ENCODE measurements at regions not wholly inside any gene's neighbourhood (a gene's known extent, or its start where the extent isn't known, plus 50 kb on each side); places are given as distances from the start of the nearest gene placed in this dataset.

DNA sequence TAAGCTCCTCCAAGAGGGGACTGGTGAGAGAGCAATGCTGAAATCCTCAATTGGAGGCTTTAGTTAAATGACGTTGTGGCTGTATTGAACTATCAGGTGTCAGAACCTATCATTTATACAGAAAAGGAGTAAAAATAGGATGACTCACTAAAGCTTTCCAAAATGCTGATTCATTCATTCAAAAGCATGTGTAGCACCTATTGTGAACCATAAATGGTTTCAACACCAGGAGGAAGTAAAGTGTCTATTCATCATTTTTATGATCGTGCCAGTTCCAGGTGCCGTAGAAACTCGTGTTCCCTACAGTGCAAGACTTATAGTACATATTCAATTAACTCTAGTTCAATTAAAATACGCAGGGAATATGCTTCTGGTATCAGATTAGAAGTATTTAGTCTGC lies 66.5 kb upstream of the ARRDC4 start:
- Histone ChIP-seq H3K36me3 (no peaks in the 10 kb centered on the region), H3K27ac (no peak overlapping the region), H3K27me3 (no peaks in the 10 kb centered on the region), H3K4me3 (no peak overlapping the region), H3K9me3 (no peaks in the 10 kb centered on the region), H3K4me1 (peaks cover 0 to 4% of the 10 kb centered on the region in 2 donors)
- DNase-seq (no peak), ATAC-seq (no peak)
- TF ChIP-seq POLR2A (IDR thresholded peaks at IDR 0.05): no peak
- TF ChIP-seq, protein P1, sequence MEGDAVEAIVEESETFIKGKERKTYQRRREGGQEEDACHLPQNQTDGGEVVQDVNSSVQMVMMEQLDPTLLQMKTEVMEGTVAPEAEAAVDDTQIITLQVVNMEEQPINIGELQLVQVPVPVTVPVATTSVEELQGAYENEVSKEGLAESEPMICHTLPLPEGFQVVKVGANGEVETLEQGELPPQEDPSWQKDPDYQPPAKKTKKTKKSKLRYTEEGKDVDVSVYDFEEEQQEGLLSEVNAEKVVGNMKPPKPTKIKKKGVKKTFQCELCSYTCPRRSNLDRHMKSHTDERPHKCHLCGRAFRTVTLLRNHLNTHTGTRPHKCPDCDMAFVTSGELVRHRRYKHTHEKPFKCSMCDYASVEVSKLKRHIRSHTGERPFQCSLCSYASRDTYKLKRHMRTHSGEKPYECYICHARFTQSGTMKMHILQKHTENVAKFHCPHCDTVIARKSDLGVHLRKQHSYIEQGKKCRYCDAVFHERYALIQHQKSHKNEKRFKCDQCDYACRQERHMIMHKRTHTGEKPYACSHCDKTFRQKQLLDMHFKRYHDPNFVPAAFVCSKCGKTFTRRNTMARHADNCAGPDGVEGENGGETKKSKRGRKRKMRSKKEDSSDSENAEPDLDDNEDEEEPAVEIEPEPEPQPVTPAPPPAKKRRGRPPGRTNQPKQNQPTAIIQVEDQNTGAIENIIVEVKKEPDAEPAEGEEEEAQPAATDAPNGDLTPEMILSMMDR (IDR thresholded peaks at IDR 0.05 in 4 of 5, conservative IDR thresholded peaks at IDR 0.05 in 1 of 5): no peak
- intact Hi-C loops (cut with DNase I; ENCODE audit: low total_unique reads): no loop called here
- in situ Hi-C loops (cut with MboI; ENCODE audit: low sequenced_read_pairs in 4 of 4): no loop called here

- DNase-seq: no peak
- Histone ChIP-seq H3K9me3 (no peaks in the 10 kb centered on the region), H3K36me3 (no peaks in the 10 kb centered on the region), H3K4me3 (no peak overlapping the region), H3K4me1 (peaks cover 0 to 2% of the 10 kb centered on the region in 2 donors), H3K27me3 (peaks cover 14 to 33% (median 15%) of the 10 kb centered on the region in 3 donors), H3K27ac (no peak overlapping the region)
- no peak for ATAC-seq
- in situ Hi-C loops (cut with MboI; ENCODE audit: low sequenced_read_pairs in 4 of 4): loop anchor here (10.0 to 25.0 kb wide), 6 partner anchors 185 to 537 kb away; no protein-coding TSS in a partner anchor
- intact Hi-C loops (cut with DNase I; ENCODE audit: low total_unique reads): no loop called here
- TF ChIP-seq POLR2A (IDR thresholded peaks at IDR 0.05): no peak
- TF ChIP-seq, protein P1 (IDR thresholded peaks at IDR 0.05 in 4 of 5, conservative IDR thresholded peaks at IDR 0.05 in 1 of 5): no peak
These were observed 60.5 kb upstream of the ARRDC4 start for GRCh38 chr15:97899981-97900380.

- no peak overlapping the region for H3K4me3 ChIP-seq
These were observed 58.2 kb upstream of the ARRDC4 start for GRCh38 chr15:97902140-97902780.

DNA sequence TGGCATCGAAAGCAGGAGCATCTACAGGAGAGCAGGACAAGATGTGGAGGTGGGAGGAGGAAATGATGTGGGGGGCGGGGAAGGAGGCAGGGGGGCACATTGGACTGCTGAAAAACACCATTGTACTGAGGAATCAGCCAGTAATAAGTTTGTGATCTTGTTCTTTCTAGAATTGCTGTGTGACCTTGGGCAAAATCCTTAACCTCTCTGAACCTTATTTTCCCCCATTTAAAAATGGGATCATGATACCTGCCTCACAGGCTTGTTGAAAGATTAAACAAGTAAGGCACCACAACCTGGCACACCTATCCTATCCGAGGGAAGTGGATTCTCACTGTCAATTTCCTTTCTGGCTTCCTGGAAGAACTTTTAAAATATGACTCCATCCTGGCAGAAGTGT lies 56.9 kb upstream of the ARRDC4 start:
- H3K27me3 ChIP-seq: peaks cover 24 to 40% (median 27%) of the 10 kb centered on the region in 3 donors
- in situ Hi-C loops (cut with MboI; ENCODE audit: low sequenced_read_pairs in 4 of 4): loop anchor here (10.0 to 25.0 kb wide), 6 partner anchors 181 to 534 kb away; no protein-coding TSS in a partner anchor
- DNase-seq (no peak), ATAC-seq (no peak)
- H3K36me3 ChIP-seq: no peaks in the 10 kb centered on the region
- H3K27ac ChIP-seq: no peak overlapping the region
- H3K4me1 ChIP-seq: peaks cover 0 to 2% of the 10 kb centered on the region in 2 donors
- no peak for TF ChIP-seq POLR2A (IDR thresholded peaks at IDR 0.05)
- TF ChIP-seq, protein P1 (IDR thresholded peaks at IDR 0.05 in 4 of 5, conservative IDR thresholded peaks at IDR 0.05 in 1 of 5): no peak
- intact Hi-C loops (cut with DNase I; ENCODE audit: low total_unique reads): loop anchor here (2.0 kb wide), 1 partner anchor 391 kb away; no protein-coding TSS in a partner anchor
- H3K4me3 ChIP-seq: no peak overlapping the region
- H3K9me3 ChIP-seq: no peaks in the 10 kb centered on the region

More at GRCh38 chr15:97902140-97902780, 58.2 kb upstream of the ARRDC4 start:
- no peak for TF ChIP-seq POLR2A (IDR thresholded peaks at IDR 0.05)
- TF ChIP-seq, protein P1 (IDR thresholded peaks at IDR 0.05 in 4 of 5, conservative IDR thresholded peaks at IDR 0.05 in 1 of 5): no peak
- DNase-seq: no peak
- Histone ChIP-seq H3K36me3 (no peaks in the 10 kb centered on the region), H3K9me3 (no peaks in the 10 kb centered on the region), H3K27ac (no peak overlapping the region), H3K27me3 (peaks cover 24 to 40% (median 27%) of the 10 kb centered on the region in 3 donors), H3K4me1 (peaks cover 0 to 2% of the 10 kb centered on the region in 2 donors)
- intact Hi-C loops (cut with DNase I; ENCODE audit: low total_unique reads): loop anchor here (2.0 kb wide), 1 partner anchor 393 kb away; no protein-coding TSS in a partner anchor
- peak in 1 of 2 donors; percentile 36 for ATAC-seq
- in situ Hi-C loops (cut with MboI; ENCODE audit: low sequenced_read_pairs in 4 of 4): loop anchor here (10.0 to 25.0 kb wide), 6 partner anchors 183 to 535 kb away; no protein-coding TSS in a partner anchor

Measured in gastrocnemius medialis (tissue), 4 donors.